GM08714 (cell line): ENCODE measurements at regions not wholly inside any gene's neighbourhood (a gene's known extent, or its start where the extent isn't known, plus 50 kb on each side); places are given as distances from the start of the nearest gene placed in this dataset.

Experiments
- H3K4me3 ChIP-seq: fragments of 200-500 bp; sonication (Bioruptor generic); 2 replicates; pipeline ENCODE4 v1.5.1; 2014; ENCODE audit warnings: mild to moderate bottlenecking, low read length, inconsistent platforms
- ZNF274 ChIP-seq: IDR thresholded peaks from 2 replicates; pipeline ENCODE4 v1.6.1; 2012; ENCODE audit warnings: mild to moderate bottlenecking, low read depth, low read length

GRCh38 chr17:79237448-79238053 lies 162.9 kb downstream of the ENGASE start:
- no peak for TF ChIP-seq ZNF274
- no peak overlapping the region for H3K4me3 ChIP-seq

- H3K4me3 ChIP-seq: no peak overlapping the region
- no peak for TF ChIP-seq ZNF274
Observed at GRCh38 chr17:79235808-79236207, 161.2 kb downstream of the ENGASE start.

GRCh38 chr17:79233916-79234551 lies 159.4 kb downstream of the ENGASE start:
- no peak for TF ChIP-seq ZNF274
- no peak overlapping the region for H3K4me3 ChIP-seq

- H3K4me3 ChIP-seq: no peak overlapping the region
- TF ChIP-seq ZNF274: no peak
Observed at GRCh38 chr17:79232957-79233356, 158.3 kb downstream of the ENGASE start.

- TF ChIP-seq ZNF274: no peak
Observed at GRCh38 chr17:79231766-79232287, 157.2 kb downstream of the ENGASE start.

GRCh38 chr17:79230576-79230975 lies 156.0 kb downstream of the ENGASE start:
- no peak overlapping the region for H3K4me3 ChIP-seq
- TF ChIP-seq ZNF274: no peak

More at GRCh38 chr17:79231766-79232287, 157.2 kb downstream of the ENGASE start:
- H3K4me3 ChIP-seq: no peak overlapping the region

- TF ChIP-seq ZNF274: no peak
- H3K4me3 ChIP-seq: no peak overlapping the region
Observed at GRCh38 chr17:79226037-79226436, 151.4 kb downstream of the ENGASE start.

GRCh38 chr17:79224903-79225302 lies 150.3 kb downstream of the ENGASE start:
- no peak overlapping the region for H3K4me3 ChIP-seq
- TF ChIP-seq ZNF274: no peak

- H3K4me3 ChIP-seq: no peak overlapping the region
- TF ChIP-seq ZNF274: no peak
Observed at GRCh38 chr17:79224476-79224875, 149.9 kb downstream of the ENGASE start.

- TF ChIP-seq ZNF274: no peak
Observed at GRCh38 chr17:79223953-79224352, 149.3 kb downstream of the ENGASE start.

GRCh38 chr17:79223471-79223870 lies 148.8 kb downstream of the ENGASE start:
- no peak for TF ChIP-seq ZNF274
- H3K4me3 ChIP-seq: no peak overlapping the region

More at GRCh38 chr17:79223953-79224352, 149.3 kb downstream of the ENGASE start:
- no peak overlapping the region for H3K4me3 ChIP-seq

GRCh38 chr17:79221597-79221996 lies 147.0 kb downstream of the ENGASE start:
- H3K4me3 ChIP-seq: no peak overlapping the region

GRCh38 chr17:79220713-79221291 lies 146.2 kb downstream of the ENGASE start:
- H3K4me3 ChIP-seq: no peak overlapping the region
- TF ChIP-seq ZNF274: no peak

More at GRCh38 chr17:79221597-79221996, 147.0 kb downstream of the ENGASE start:
- no peak for TF ChIP-seq ZNF274

GRCh38 chr17:79220201-79220712 lies 145.6 kb downstream of the ENGASE start:
- H3K4me3 ChIP-seq: no peak overlapping the region
- TF ChIP-seq ZNF274: no peak
